Forelimb muscle (tissue), 1 donor: ENCODE measurements at regions not wholly inside any gene's neighbourhood (a gene's known extent, or its start where the extent isn't known, plus 50 kb on each side); places are given as distances from the start of the nearest gene placed in this dataset.

ENCODE experiments used
- DNase-seq: peaks from one replicate; pipeline ENCODE4 v3.0.0-alpha.2; 2013; ENCODE audit warnings: low read depth

DNA sequence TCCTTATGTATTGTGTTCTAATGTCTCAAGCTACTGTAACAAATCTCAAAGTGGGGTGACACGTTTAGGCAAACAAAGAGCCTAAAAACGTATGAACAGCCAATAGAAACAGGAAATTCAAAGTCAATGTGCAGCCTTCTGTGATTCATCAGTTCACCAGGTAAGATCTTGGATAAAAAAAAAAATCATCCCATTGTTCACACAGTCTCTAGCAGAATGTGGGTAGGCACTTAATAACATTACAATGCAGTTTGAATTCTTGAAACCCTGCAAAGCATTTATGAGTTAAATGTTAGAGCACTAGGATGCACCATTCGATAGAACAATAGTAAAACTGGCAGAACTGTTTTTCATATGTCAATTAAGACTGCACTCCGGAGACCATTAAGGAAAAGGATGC lies 88.2 kb upstream of the HDAC9 start:
- no peak for DNase-seq

DNA sequence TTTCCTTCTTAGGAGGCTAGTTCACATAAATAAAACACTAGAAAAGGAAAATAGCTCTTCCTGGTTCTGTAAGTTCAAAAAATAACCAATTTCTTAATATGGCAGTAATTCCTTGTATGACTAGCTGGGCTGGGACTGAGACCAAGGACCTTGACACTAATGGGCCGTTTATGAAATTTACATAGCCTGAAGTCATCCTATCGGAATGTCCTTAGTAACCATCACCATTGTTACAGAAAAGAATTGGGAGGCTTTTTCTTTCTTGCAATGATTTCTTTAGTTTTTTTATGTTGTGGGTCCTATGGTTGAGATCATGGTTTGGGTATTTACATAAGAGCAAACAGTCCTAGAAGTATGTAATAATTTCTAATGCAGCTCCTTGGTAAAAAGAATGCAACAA lies 87.1 kb upstream of the HDAC9 start:
- DNase-seq = no peak

DNA sequence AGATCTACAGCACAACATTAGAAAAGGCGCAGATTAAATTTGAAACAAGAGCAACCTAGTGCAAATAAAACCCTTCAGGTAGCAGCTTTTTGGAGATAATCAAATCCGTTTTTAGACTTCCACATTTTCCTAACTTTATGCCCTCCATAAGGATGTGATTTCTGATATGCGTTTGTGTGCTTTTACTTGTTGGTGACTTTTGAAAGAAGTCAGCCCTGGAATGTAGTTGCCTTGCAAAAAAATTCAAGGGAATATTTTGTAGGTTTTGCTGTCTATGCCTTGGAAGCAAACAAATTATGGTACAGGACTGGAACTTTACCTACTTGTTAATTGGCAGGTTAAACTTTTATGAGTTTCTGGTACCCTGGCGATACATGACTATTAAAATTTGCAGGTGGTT lies 86.7 kb upstream of the HDAC9 start:
- DNase-seq = no peak

DNA sequence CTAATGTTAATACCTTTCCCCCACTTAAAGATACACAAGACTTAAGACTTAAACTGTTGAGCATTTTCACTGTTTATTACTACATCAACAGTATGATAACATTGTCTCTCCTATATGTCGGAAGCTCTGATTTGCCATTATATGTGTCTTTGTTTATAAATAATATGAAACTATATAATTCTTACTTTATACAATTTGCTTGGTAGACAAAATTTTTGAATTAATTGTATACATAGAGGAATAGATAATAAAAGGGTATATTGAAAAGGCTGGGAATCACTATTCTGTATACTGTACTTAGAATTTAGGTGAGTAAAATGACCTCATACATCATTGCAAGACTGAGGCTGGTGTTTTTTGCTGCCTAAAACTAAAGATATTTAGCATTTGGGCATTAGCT lies 82.1 kb upstream of the HDAC9 start:
- DNase-seq = no peak

DNA sequence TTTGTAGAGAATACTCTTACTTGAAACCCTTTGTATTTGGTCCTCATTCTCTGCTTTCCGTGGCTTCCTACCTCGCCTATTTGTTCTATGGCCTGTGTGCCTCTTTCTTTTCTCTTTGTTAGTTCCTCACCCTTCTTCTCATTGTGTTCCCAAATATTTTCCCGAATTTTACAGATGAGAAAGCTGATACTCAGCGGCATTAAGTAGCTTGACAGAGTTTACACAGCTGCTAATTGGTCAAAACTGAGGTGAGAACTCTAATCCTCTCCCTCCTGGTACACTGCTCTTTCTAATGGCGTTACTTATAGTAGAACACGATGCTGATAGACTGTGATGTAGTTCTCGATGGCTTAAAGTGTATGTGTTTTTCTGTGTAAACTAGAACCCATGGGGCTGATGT lies 80.7 kb upstream of the HDAC9 start:
- DNase-seq = no peak

DNA sequence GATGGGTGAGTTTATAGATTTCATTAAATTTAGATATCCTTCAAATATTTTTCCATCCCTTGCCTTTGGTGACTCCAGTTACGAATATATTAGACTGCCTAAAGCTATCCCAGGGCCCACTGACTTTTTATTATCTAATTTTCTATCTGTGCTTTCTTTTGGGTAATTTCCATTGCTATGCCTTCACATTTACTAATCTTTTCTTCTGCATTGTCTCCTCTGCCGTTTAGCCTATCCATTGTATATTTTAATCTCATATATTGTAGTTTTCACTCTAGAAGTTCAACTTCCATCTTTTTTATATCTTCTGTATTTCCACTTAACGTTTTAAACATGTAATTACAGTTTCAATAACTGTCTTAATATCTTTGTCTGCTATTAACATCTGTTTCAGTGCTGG lies 78.6 kb upstream of the HDAC9 start:
- DNase-seq = no peak

DNA sequence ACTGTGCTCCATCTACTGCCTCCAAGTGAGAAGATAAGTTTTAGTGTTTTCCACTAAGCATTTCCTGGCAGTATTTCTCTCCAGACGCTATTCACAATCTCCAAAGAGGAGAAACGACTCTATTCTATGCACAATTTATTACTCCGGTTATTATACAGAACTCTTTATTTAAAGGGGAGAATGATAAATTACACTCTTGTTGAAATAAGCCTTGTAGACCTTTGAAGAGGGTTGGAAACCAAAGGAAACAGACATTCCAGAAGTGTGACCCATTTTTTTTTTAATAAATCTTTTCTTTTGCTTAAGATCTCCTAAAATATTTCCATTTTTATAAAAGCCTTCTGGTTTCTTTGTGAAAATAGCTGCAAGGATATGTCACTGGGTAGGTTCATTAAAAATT lies 76.1 kb upstream of the HDAC9 start:
- DNase-seq = no peak

DNA sequence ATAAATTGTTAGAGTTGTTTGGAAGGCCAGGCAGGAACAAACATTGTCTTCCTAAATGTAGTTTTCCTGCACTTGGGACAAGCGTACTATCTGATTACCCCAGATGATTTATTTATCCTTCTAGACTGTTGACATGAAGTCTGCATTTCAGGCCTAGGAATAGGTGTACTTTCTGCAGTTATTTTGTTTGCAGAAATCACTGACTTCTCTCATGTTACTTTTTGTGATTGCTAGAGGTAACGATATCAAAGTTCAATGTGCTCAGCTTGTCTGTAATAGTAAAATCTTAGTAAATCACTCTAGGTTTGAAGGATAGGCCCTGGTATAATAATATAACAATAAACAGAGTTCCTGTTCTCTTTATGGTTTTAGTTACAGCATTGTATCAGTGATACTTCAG lies 75.4 kb upstream of the HDAC9 start:
- DNase-seq = no peak

DNA sequence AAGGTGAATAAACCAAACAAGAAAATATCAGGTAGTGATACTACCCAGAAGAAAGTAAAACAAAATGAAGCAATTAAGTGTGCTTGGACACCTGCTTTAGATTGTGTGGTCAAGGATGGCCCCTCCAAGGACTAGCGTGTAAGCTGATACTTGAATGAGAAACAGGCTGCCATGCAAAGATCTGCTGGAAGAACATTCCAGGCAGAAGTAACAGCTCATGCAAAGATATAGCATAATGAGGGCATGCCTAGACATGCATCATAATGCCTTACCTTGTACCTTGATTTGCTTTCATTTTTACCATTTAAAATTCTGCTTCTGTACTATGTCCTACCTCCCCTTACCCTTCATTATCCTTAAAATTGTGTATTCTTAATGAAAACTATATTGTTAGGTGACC lies 74.8 kb upstream of the HDAC9 start:
- no peak for DNase-seq

DNA sequence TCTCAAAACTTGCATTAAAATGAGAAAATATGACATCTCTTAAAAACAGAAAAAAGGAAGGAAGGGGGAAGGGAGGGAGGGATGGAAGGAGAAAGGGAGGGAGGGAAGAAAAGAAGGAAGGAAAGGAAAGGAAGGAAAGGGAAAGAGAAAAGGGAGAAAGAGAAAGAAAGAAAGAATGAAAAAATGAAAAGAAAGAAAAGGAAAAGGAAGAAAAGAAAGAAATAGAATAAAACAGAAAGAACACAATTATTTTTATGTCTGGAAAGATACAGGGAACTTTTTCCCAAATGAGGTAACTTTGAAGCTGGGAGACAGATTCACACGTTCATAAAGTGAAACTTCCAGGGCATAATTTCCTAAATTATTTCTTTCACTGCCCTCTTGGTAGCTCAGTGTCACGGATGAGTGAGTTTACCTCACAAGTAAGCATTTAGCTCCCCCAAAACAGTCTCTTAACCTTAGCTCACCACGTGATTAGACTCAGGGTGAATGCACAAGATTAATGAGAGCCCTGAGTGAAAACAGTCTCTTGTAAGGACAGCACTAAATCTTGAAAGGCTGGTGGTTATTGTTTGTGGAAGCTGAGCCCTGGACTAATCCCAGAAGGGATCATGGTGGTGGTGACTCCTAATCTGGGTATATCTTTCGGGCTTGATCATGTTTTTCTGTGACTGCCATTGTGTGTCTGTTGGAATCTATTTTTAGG lies 74.1 kb upstream of the HDAC9 start:
- no peak for DNase-seq

DNA sequence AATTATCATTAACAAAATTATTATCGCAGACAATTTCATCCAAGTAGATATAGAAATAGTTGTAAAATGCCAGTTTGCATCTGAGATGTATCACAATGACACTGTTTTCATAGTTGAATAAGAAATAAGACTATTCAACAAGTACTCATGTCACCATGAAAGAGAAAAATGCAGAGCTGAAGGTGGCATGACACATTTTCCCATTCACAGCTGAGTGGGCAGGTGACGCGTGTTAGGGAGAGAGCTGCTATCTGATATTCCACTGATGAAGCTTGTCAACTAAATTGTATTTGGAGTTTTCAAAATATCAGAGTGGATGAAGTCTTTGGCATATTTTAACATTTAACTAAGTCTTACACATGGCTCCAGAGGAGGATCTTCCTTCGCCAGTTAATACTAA lies 70.3 kb upstream of the HDAC9 start:
- DNase-seq = no peak

DNA sequence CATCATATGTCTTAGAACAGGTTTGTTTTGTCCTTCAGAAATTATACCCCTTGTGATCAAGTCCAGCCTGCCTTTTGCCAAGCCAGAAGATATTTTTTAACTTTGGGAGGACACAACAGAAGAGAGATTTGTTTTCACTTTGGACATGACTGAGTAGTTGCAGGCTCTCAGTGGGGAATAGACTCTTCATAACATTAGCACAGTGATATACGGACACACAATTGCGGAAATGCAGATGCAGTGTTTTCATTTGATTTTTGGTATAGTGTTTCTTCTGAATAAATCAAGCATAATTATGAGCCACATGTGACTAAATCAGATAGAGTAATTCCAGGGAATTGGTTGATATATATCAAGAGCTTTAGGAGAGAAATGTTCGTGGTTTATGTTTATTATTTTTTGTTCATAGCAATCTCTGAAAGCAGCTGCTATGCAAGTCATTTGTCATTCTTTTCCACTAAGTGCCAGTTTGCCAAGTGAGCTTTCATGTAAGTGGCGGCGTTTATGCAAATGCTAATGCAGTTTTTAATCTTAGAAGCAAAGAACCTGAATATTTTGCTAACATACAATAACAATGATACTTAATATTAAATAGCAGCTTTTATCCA lies 69.6 kb upstream of the HDAC9 start:
- no peak for DNase-seq

DNA sequence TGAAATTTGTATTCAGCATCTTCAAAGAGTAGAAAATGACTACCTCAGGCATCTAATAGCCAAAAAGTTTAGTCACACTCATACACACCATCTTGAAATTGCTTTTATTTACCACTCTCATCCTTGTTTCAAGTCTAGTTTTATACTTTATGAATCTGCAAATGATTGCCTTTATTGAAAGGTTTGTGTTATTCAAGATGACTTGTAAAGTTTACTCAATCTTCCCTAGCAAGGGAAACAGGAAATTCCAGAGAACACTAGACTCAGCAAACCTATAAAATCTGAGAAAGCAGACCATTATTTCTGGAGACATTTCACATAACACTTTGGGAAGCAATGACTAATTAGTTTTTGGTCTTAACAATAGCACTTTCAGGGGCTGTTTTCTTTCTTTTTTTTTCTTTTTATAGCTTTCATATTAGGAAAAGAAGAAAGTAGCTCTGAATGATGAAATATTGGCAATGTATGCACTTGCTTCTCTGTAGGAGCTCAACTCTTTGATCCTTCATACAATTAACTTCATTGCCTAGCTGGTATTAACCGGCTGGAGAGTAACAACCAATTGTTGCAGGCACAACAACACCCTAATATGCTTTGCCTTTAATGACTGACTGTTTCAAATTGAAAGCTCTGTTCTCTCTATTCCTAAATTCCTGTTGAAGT lies 68.9 kb upstream of the HDAC9 start:
- no peak for DNase-seq

DNA sequence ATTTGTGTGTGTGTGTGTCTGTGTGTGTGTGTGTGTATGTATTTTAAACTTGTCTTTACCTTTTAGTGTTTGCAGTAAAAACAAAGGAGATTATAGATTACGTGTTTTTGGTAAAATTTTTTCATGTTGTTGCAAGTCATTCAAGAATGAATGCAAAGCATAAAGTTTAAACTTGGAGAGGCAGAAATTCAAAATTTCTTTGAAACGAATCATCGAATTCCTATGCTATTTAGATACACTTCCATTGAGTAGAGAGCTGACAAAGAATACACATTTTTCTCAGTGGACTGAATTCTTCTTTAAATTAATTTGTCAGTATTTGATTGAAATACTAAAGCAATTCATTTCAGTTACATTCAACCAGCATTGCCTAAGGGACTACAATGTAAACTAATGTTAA lies 66.0 kb upstream of the HDAC9 start:
- DNase-seq = no peak

DNA sequence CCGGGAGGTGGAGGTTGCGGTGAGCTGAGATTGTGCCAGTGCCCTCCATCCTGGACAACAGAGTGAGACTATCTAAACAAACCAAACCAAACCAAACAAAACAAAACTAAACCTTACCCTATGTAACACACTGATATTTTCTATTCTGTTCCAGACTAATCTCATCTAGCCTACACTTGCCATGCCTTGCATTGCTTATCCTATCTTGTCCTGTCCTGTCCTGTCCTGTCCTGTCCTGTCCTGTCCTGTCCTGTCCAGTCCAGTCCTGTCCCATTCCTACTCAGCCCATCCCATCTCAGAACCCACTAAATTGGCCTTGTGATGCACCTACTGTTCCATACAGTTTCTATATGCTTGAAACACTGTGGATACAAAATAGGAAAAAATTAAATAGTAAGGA lies 64.7 kb upstream of the HDAC9 start:
- DNase-seq = no peak

DNA sequence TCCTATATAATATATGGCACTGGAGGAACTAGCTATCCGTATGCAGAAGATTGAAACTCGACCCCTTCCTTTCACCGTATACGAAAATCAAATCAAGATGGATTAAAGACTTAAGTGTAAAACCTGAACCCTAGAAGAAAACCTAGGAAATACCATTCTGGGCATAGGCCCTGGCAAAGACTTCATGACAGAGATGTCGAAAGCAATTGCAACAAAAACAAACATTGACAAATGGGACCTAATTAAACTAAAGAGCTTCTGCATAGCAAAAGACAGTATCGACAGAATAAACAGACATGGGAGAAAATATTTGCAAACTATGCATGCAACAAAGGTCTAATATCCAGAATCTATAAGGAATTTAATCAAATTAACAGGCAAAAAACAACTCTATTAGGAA lies 61.4 kb upstream of the HDAC9 start:
- DNase-seq = no peak

DNA sequence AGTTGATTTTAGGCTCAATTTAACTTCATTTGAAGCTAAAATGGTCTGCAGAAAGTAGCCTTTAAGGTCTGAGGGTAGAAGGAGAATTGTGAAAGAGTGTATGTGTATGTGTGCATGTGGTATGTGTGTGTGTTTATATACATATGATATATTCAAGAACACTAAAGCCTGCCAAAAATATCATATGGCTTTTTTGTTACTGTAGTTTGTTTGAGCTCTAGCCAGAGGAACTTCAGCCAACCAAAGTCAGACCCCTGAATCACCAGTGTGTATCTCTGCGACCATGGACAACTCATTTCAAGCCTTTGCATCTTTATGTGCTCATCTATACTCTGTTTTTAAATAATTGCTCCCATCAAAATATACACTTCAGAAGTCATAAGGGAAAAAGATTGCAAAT lies 58.4 kb upstream of the HDAC9 start:
- DNase-seq = no peak

DNA sequence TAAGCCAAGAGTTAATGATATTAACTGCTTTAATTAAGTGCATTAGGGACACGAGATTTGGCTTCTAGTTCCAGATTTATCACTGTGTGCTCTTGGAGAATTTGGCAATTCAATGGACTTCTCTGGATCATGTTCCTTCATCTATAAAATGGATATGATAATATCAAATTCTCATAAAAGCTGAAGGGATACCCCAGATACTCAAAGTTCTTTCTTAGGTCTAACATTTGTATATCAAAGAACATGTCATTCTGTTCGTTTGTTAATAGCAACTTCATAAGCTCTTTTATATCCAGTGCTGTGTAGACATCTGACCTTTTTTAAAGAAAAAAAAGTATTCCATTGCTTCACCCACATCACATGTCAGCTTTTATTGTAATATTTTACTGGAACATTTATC lies 54.6 kb upstream of the HDAC9 start:
- no peak for DNase-seq

DNA sequence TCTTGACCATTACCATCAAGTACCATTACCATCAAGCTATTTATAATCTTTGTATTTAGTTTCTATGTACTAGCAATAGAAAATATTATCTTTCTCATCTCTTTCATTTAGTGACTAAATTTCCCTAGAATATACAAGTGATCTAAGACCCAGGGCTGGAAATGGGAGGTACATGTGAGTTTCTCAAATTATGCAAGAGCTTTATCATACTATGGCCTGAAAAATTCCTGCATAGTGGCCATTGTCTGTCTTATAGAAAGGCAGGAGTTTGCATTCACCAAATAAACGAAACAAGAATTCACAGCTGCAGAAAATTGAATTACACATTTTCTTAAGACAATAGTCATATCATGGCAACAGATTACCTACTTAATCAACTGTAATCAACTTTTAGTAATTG lies 50.7 kb upstream of the HDAC9 start:
- no peak for DNase-seq

DNA sequence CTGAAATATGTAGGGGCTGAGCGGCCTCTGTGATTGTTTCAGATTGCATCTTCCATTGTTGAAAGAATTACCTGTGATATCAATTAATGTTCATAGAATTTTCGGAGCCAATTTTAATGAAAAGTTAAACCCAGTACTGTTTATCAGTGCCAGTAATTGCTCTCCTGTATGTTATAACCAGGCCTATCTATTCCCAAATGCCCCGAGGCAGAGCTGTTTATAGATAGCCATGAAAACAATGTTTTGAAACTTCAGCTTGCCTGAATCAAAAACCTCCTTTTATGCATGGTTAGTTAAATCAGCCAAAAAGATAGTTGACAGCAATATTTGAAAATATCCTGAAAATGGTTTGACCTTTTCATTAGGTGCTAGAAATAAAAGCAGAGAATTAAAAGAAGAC lies 50.1 kb upstream of the HDAC9 start:
- no peak for DNase-seq
